ENCODE measurements at regions not wholly inside any gene's neighbourhood (a gene's known extent, or its start where the extent isn't known, plus 50 kb on each side); places are given as distances from the start of the nearest gene placed in this dataset.

DNA sequence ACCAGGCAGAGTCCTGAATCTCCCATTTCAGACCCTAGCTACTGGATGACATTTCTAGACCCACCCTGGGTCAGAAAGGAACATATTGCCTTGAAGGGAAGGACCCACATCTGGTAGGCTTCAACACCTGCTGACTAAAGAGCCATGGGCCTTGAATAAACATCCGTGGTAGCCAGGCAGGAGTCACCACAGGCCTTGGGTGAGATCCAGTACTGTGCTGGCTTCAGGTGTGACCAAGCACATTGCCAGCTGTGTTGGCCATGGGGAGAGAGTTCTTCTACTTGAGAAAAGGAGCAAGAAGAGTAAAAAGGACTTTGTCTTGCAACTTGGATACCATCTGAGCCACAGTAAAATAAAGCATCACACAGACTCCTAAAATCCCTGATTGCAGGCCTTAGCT is 332.6 kb downstream of the SLC16A7 start:
- no peak overlapping the region for H3K27ac ChIP-seq (ENCODE audit: low read depth, low read length)
- no peaks in the 10 kb centered on the region for H3K36me3 ChIP-seq (ENCODE audit: control insufficient read depth, insufficient read depth, low read length)
- H3K4me3 ChIP-seq (ENCODE audit: low read depth, low read length) = no peak overlapping the region
- H3K9ac ChIP-seq (ENCODE audit: low read depth, low read length) = no peak overlapping the region
- no peaks in the 10 kb centered on the region for H3K4me1 ChIP-seq (ENCODE audit: control insufficient read depth, insufficient read depth, low read length)
- H3K9me3 ChIP-seq (ENCODE audit: control insufficient read depth, insufficient read depth, low read length) = no peaks in the 10 kb centered on the region
- no peaks in the 10 kb centered on the region for H3K27me3 ChIP-seq (ENCODE audit: control insufficient read depth, insufficient read depth, low read length)

DNA sequence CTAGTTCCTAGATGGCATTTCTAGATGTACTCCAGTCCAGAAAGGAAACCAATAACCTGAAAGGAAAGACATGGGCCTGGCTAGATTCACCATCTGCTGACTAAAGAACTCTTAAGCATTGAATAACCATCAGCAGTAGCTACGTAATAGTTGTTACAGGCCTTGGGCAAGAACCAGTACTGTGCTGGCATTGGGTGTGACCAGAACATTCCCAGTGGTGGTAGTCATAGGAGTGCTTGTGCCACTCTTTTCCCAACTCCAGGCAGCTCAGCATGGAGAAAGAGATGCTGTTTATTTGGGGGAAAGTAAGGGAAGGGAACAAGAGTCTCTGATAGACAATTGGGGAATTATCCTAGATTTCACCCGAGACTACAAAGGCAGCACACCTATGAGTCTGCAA is 333.3 kb downstream of the SLC16A7 start:
- Histone ChIP-seq H3K9me3 (ENCODE audit: control insufficient read depth, insufficient read depth, low read length) (no peaks in the 10 kb centered on the region), H3K4me1 (ENCODE audit: control insufficient read depth, insufficient read depth, low read length) (no peaks in the 10 kb centered on the region), H3K27me3 (ENCODE audit: control insufficient read depth, insufficient read depth, low read length) (no peaks in the 10 kb centered on the region), H3K9ac (ENCODE audit: low read depth, low read length) (no peak overlapping the region), H3K27ac (ENCODE audit: low read depth, low read length) (no peak overlapping the region), H3K4me3 (ENCODE audit: low read depth, low read length) (no peak overlapping the region), H3K36me3 (ENCODE audit: control insufficient read depth, insufficient read depth, low read length) (no peaks in the 10 kb centered on the region)

DNA sequence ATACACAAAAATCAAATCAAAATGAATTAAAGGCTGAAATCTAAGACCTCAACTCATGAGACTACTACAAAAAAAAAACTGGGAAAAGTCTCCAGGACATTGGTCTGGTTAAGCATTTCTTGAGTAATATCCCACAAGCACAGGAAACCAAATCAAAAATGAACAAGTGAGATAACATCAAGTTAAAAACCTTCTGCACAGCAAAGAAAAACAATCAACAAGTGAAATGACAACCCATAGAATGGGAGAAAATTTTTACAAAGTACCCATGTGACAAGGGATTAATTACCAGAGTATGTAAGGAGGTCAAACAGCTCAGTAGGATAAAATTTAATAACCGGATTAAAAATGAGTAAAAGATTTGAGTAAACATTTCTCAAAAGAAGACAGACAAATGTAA is 338.7 kb downstream of the SLC16A7 start:
- Histone ChIP-seq H3K36me3 (ENCODE audit: control insufficient read depth, insufficient read depth, low read length) (no peaks in the 10 kb centered on the region), H3K27me3 (ENCODE audit: control insufficient read depth, insufficient read depth, low read length) (peaks cover 17% of the 10 kb centered on the region), H3K27ac (ENCODE audit: low read depth, low read length) (no peak overlapping the region), H3K9me3 (ENCODE audit: control insufficient read depth, insufficient read depth, low read length) (no peaks in the 10 kb centered on the region), H3K4me3 (ENCODE audit: low read depth, low read length) (no peak overlapping the region), H3K9ac (ENCODE audit: low read depth, low read length) (no peak overlapping the region), H3K4me1 (ENCODE audit: control insufficient read depth, insufficient read depth, low read length) (peaks cover 8% of the 10 kb centered on the region)

DNA sequence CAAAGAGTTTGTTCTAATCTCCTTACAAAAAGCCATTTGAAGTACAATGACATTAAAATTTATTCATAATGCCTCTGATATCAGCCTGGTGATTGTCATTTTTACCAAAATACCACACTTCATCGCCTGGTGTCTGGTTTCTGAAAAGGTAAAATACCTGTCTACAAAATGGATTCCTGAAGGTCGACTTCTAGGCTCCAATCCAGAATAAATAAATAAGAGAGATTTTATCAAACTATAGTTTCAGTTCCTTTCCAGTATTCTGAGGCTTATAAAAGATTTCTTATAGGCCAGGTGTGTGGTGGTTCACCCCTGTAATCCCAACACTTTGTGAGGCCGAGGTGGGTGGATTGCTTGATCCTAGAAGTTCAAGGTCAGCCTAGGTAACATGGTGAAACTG is 340.7 kb downstream of the SLC16A7 start:
- H3K27me3 ChIP-seq (ENCODE audit: control insufficient read depth, insufficient read depth, low read length) = peaks cover 18% of the 10 kb centered on the region
- no peak overlapping the region for H3K9ac ChIP-seq (ENCODE audit: low read depth, low read length)
- no peak overlapping the region for H3K27ac ChIP-seq (ENCODE audit: low read depth, low read length)
- no peaks in the 10 kb centered on the region for H3K9me3 ChIP-seq (ENCODE audit: control insufficient read depth, insufficient read depth, low read length)
- peaks cover 17% of the 10 kb centered on the region for H3K4me1 ChIP-seq (ENCODE audit: control insufficient read depth, insufficient read depth, low read length)
- no peaks in the 10 kb centered on the region for H3K36me3 ChIP-seq (ENCODE audit: control insufficient read depth, insufficient read depth, low read length)
- no peak overlapping the region for H3K4me3 ChIP-seq (ENCODE audit: low read depth, low read length)

DNA sequence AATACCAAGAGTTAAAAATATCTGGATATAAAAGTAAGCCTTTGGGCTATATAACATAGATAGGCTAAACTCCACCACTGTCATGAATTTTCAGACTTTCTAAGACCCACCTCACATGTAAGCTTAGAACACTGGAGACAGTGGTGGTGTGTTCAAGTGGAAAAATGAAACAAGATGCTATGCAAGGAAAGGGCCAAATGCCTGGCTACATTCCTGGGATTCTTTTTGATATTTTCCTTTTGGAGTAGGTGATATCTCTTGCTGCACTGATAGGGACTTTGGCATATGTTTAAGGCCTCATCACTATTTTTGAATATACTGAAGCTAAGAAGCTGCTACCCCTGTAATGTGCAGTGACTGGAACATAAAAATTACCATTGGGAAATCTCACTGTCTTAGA is 341.3 kb downstream of the SLC16A7 start:
- no peak overlapping the region for H3K27ac ChIP-seq (ENCODE audit: low read depth, low read length)
- no peak overlapping the region for H3K4me3 ChIP-seq (ENCODE audit: low read depth, low read length)
- H3K9me3 ChIP-seq (ENCODE audit: control insufficient read depth, insufficient read depth, low read length) = no peaks in the 10 kb centered on the region
- no peaks in the 10 kb centered on the region for H3K36me3 ChIP-seq (ENCODE audit: control insufficient read depth, insufficient read depth, low read length)
- no peak overlapping the region for H3K9ac ChIP-seq (ENCODE audit: low read depth, low read length)
- H3K27me3 ChIP-seq (ENCODE audit: control insufficient read depth, insufficient read depth, low read length) = peaks cover 18% of the 10 kb centered on the region
- H3K4me1 ChIP-seq (ENCODE audit: control insufficient read depth, insufficient read depth, low read length) = peaks cover 17% of the 10 kb centered on the region

DNA sequence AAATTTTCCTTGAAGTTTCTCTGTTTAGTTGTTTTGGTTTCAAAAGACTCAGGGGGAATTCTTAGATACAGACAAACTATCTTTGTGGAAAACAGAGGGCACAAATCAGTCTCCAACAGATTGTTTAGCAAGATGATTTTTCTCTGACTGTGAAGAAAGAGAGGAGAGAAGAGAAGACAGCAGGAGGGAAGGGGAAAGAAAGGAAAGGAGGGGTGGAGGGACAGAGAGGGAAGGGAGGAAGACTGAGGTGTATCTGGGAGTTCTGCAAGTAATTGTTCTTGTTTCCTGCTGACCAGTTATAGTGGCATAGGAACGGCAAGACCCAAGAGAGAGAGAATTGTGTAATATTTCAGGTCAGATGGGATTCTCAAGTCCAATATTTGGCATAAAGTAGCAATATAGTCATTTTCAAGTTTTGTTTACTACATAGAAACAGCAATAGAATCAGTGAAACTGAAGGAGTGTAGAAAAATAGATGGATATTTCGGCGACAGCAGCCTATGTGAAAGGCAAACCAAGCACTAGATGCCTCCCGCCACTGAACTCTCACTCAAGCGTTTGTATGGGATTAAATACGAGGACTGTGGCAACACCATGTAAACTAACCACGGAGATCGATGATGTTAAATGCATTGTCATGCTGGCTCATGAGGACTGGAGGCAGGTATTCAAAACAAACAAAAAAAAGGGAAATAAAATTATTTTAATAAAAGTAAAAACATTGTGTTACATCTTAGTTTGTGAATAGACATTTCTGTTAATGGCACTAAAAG is 342.5 kb downstream of the SLC16A7 start:
- H3K36me3 ChIP-seq (ENCODE audit: control insufficient read depth, insufficient read depth, low read length) = no peaks in the 10 kb centered on the region
- no peak overlapping the region for H3K27ac ChIP-seq (ENCODE audit: low read depth, low read length)
- H3K9me3 ChIP-seq (ENCODE audit: control insufficient read depth, insufficient read depth, low read length) = no peaks in the 10 kb centered on the region
- no peak overlapping the region for H3K9ac ChIP-seq (ENCODE audit: low read depth, low read length)
- H3K27me3 ChIP-seq (ENCODE audit: control insufficient read depth, insufficient read depth, low read length) = peaks cover 18% of the 10 kb centered on the region
- peaks cover 17% of the 10 kb centered on the region for H3K4me1 ChIP-seq (ENCODE audit: control insufficient read depth, insufficient read depth, low read length)
- no peak overlapping the region for H3K4me3 ChIP-seq (ENCODE audit: low read depth, low read length)

DNA sequence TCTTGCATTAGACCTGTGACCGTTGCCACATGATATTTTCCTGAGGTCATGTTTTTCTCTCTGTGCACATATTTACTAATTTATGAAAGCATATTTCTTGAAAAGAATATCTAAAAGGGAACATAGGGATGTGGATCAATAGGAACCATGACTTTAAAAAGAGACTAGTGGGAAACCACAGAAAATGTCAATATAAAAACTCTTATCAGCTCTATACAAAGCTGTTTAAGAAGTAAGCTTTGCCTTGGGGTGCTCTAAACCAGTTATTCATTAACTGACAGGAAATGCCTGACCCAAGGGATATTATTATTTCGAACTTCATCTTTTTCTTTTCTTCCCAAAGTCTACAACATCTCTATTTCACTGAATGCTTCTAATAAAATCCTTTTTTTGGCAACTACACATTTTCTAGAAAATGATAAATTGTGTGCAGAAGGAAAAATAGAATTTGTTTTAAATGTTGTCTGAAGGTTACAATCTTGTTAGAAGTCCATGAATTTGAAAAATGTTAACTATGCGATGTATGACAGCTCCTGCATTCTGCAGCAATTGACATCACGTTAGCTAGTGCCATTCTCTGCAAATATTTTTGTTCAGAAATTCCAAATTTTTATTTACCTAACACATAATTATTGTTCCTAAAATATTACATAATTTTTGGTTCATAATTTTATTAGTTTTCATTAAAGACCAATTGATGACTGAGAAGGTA is 345.0 kb downstream of the SLC16A7 start:
- H3K27me3 ChIP-seq (ENCODE audit: control insufficient read depth, insufficient read depth, low read length) = peaks cover 18% of the 10 kb centered on the region
- no peak overlapping the region for H3K9ac ChIP-seq (ENCODE audit: low read depth, low read length)
- no peaks in the 10 kb centered on the region for H3K36me3 ChIP-seq (ENCODE audit: control insufficient read depth, insufficient read depth, low read length)
- H3K4me3 ChIP-seq (ENCODE audit: low read depth, low read length) = no peak overlapping the region
- no peak overlapping the region for H3K27ac ChIP-seq (ENCODE audit: low read depth, low read length)
- H3K9me3 ChIP-seq (ENCODE audit: control insufficient read depth, insufficient read depth, low read length) = no peaks in the 10 kb centered on the region
- H3K4me1 ChIP-seq (ENCODE audit: control insufficient read depth, insufficient read depth, low read length) = peaks cover 17% of the 10 kb centered on the region

DNA sequence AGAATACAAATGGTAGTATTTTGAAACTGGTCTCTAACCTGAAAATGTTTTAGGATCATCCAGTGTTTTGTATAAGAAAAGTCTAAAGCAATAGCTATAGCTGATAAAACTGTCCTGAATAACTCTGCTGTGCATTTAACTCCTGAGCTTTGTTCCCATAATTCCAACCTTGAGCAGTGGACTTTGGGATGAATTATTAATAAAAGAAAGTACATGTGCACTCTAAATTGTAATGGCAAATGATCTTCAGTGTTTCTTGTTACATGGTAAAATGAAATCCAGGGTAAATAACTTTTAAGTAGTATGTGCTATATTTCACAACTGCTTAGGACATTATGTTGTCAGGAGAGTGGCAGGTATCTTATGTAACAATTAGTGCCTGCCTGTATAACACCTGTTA is 345.6 kb downstream of the SLC16A7 start:
- H3K27me3 ChIP-seq (ENCODE audit: control insufficient read depth, insufficient read depth, low read length) = peaks cover 15% of the 10 kb centered on the region
- no peaks in the 10 kb centered on the region for H3K9me3 ChIP-seq (ENCODE audit: control insufficient read depth, insufficient read depth, low read length)
- H3K9ac ChIP-seq (ENCODE audit: low read depth, low read length) = no peak overlapping the region
- no peak overlapping the region for H3K27ac ChIP-seq (ENCODE audit: low read depth, low read length)
- H3K4me1 ChIP-seq (ENCODE audit: control insufficient read depth, insufficient read depth, low read length) = peaks cover 17% of the 10 kb centered on the region
- no peaks in the 10 kb centered on the region for H3K36me3 ChIP-seq (ENCODE audit: control insufficient read depth, insufficient read depth, low read length)
- H3K4me3 ChIP-seq (ENCODE audit: low read depth, low read length) = no peak overlapping the region

DNA sequence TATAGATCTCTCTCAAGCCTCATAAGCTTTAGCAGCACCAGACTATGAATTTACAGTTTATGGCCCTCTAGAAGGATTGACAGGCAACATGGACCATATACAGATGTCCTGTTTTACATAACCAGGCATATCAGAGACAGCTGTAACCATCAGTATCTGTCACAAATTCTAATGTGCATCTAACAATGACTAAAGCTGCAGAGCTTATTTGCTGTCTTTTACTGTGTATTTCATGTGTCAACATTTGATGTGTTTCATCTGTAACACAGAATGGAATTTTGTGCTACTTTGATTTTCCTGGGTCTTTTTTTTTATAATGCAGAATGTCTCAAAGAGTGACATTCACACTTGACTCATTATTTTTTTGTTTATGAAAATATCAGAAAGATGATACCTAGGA is 348.3 kb downstream of the SLC16A7 start:
- H3K27ac ChIP-seq (ENCODE audit: low read depth, low read length) = no peak overlapping the region
- H3K9ac ChIP-seq (ENCODE audit: low read depth, low read length) = no peak overlapping the region
- H3K36me3 ChIP-seq (ENCODE audit: control insufficient read depth, insufficient read depth, low read length) = no peaks in the 10 kb centered on the region

DNA sequence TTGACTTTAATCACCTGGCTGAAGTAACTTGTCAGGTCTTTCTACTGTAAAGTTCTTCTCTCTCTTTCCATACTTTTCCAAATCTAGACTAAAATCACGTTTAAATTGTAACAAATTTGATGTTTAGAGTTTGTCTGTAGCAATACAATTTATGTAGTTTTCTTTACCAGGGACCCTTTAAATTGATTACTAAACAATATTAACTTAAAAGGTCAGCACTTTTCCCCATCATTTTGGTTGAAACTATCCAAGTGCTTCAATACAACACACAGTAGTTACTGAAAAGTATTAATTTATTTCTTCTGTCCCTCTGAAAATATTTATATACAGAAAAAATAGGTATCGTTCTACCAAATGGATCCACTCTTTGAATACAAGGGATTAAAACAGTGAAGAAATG is 350.8 kb downstream of the SLC16A7 start:
- no peaks in the 10 kb centered on the region for H3K9me3 ChIP-seq (ENCODE audit: control insufficient read depth, insufficient read depth, low read length)

More for the DNA sequence above, 348.3 kb downstream of the SLC16A7 start:
- H3K4me3 ChIP-seq (ENCODE audit: low read depth, low read length) = no peak overlapping the region
- H3K9me3 ChIP-seq (ENCODE audit: control insufficient read depth, insufficient read depth, low read length) = no peaks in the 10 kb centered on the region
- peaks cover 4% of the 10 kb centered on the region for H3K27me3 ChIP-seq (ENCODE audit: control insufficient read depth, insufficient read depth, low read length)
- H3K4me1 ChIP-seq (ENCODE audit: control insufficient read depth, insufficient read depth, low read length) = peaks cover 9% of the 10 kb centered on the region; the same call in 1 of the 2 replicates

DNA sequence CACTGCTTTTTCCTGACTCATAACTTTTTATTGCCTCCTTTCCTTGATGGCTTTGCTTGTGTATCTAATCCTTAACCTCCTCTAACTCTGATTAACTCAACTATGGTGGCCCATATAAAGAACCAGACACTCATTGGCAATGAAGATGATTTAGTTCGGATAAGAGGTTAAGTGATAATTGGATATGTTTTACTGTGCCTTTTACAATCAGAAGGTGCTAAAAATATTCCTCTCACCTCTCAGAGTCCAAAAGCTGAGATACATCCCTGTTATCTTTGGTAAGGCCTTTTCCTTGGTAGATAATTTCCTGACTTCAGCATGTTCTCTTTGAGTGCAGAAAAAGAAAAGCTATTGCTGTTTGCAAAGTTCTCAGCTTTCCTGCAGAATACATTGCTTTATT is 367.7 kb downstream of the SLC16A7 start:
- H3K27ac ChIP-seq (ENCODE audit: low read depth, low read length) = no peak overlapping the region
- no peak overlapping the region for H3K4me3 ChIP-seq (ENCODE audit: low read depth, low read length)
- H3K27me3 ChIP-seq (ENCODE audit: control insufficient read depth, insufficient read depth, low read length) = no peaks in the 10 kb centered on the region
- H3K36me3 ChIP-seq (ENCODE audit: control insufficient read depth, insufficient read depth, low read length) = no peaks in the 10 kb centered on the region
- H3K4me1 ChIP-seq (ENCODE audit: control insufficient read depth, insufficient read depth, low read length) = peaks cover 26% of the 10 kb centered on the region
- H3K9ac ChIP-seq (ENCODE audit: low read depth, low read length) = no peak overlapping the region
- no peaks in the 10 kb centered on the region for H3K9me3 ChIP-seq (ENCODE audit: control insufficient read depth, insufficient read depth, low read length)

More for the DNA sequence above, 350.8 kb downstream of the SLC16A7 start:
- no peaks in the 10 kb centered on the region for H3K36me3 ChIP-seq (ENCODE audit: control insufficient read depth, insufficient read depth, low read length)
- no peak overlapping the region for H3K27ac ChIP-seq (ENCODE audit: low read depth, low read length)
- no peaks in the 10 kb centered on the region for H3K4me1 ChIP-seq (ENCODE audit: control insufficient read depth, insufficient read depth, low read length)
- no peak overlapping the region for H3K9ac ChIP-seq (ENCODE audit: low read depth, low read length)
- no peak overlapping the region for H3K4me3 ChIP-seq (ENCODE audit: low read depth, low read length)
- no peaks in the 10 kb centered on the region for H3K27me3 ChIP-seq (ENCODE audit: control insufficient read depth, insufficient read depth, low read length)
